ENCODE measurements at regions not wholly inside any gene's neighbourhood (a gene's known extent, or its start where the extent isn't known, plus 50 kb on each side); places are given as distances from the start of the nearest gene placed in this dataset.

- Mint-ChIP-seq H3K4me1 (ENCODE audit: low read depth) (no peaks in the 10 kb centered on the region), H3K27ac (no peak overlapping the region), H3K4me3 (ENCODE audit: low read depth) (no peak overlapping the region), H3K36me3 (ENCODE audit: insufficient read depth) (no peaks in the 10 kb centered on the region), H3K27me3 (peaks cover 4% of the 10 kb centered on the region), H3K9me3 (ENCODE audit: low read depth) (no peaks in the 10 kb centered on the region)
- TF ChIP-seq CTCF (IDR thresholded peaks at IDR 0.05; ENCODE audit: unreplicated experiment): no peak
- no peak for DNase-seq (ENCODE audit: low spot score, unreplicated experiment)
Measured at GRCh38 chr15:72936691-72937679, 115.3 kb upstream of the NEO1 start.

- Mint-ChIP-seq H3K4me1 (ENCODE audit: low read depth) (no peaks in the 10 kb centered on the region), H3K27ac (no peak overlapping the region), H3K9me3 (ENCODE audit: low read depth) (no peaks in the 10 kb centered on the region), H3K4me3 (ENCODE audit: low read depth) (no peak overlapping the region), H3K27me3 (peaks cover 4% of the 10 kb centered on the region), H3K36me3 (ENCODE audit: insufficient read depth) (no peaks in the 10 kb centered on the region)
- TF ChIP-seq CTCF (IDR thresholded peaks at IDR 0.05; ENCODE audit: unreplicated experiment): no peak
- no peak for DNase-seq (ENCODE audit: low spot score, unreplicated experiment)
Measured at GRCh38 chr15:72936237-72936636, 116.0 kb upstream of the NEO1 start.

GRCh38 chr15:72935521-72935920 lies 116.7 kb upstream of the NEO1 start:
- no peak overlapping the region for H3K4me3 Mint-ChIP-seq (ENCODE audit: low read depth)
- no peak for TF ChIP-seq CTCF (IDR thresholded peaks at IDR 0.05; ENCODE audit: unreplicated experiment)
- H3K36me3 Mint-ChIP-seq (ENCODE audit: insufficient read depth): no peaks in the 10 kb centered on the region
- no peaks in the 10 kb centered on the region for H3K4me1 Mint-ChIP-seq (ENCODE audit: low read depth)
- no peak for DNase-seq (ENCODE audit: low spot score, unreplicated experiment)
- H3K27ac Mint-ChIP-seq: no peak overlapping the region
- no peaks in the 10 kb centered on the region for H3K9me3 Mint-ChIP-seq (ENCODE audit: low read depth)
- peaks cover 4% of the 10 kb centered on the region for H3K27me3 Mint-ChIP-seq

- no peak overlapping the region for H3K4me3 Mint-ChIP-seq (ENCODE audit: low read depth)
- H3K4me1 Mint-ChIP-seq (ENCODE audit: low read depth): no peaks in the 10 kb centered on the region
- peaks cover 4% of the 10 kb centered on the region for H3K27me3 Mint-ChIP-seq
- no peak for DNase-seq (ENCODE audit: low spot score, unreplicated experiment)
- H3K27ac Mint-ChIP-seq: no peak overlapping the region
- TF ChIP-seq CTCF (IDR thresholded peaks at IDR 0.05; ENCODE audit: unreplicated experiment): no peak
- H3K36me3 Mint-ChIP-seq (ENCODE audit: insufficient read depth): no peaks in the 10 kb centered on the region
- no peaks in the 10 kb centered on the region for H3K9me3 Mint-ChIP-seq (ENCODE audit: low read depth)
Measured at GRCh38 chr15:72934921-72935320, 117.3 kb upstream of the NEO1 start.

GRCh38 chr15:72933976-72934375 lies 118.3 kb upstream of the NEO1 start:
- peaks cover 4% of the 10 kb centered on the region for H3K27me3 Mint-ChIP-seq
- H3K4me1 Mint-ChIP-seq (ENCODE audit: low read depth): no peaks in the 10 kb centered on the region
- no peak overlapping the region for H3K4me3 Mint-ChIP-seq (ENCODE audit: low read depth)
- no peaks in the 10 kb centered on the region for H3K36me3 Mint-ChIP-seq (ENCODE audit: insufficient read depth)
- H3K27ac Mint-ChIP-seq: no peak overlapping the region
- TF ChIP-seq CTCF (IDR thresholded peaks at IDR 0.05; ENCODE audit: unreplicated experiment): no peak
- H3K9me3 Mint-ChIP-seq (ENCODE audit: low read depth): no peaks in the 10 kb centered on the region
- DNase-seq (ENCODE audit: low spot score, unreplicated experiment): no peak
